Spleen (tissue), 11 donors: ENCODE measurements at regions not wholly inside any gene's neighbourhood (a gene's known extent, or its start where the extent isn't known, plus 50 kb on each side); places are given as distances from the start of the nearest gene placed in this dataset.

Experiments used
- DNase-seq: peaks from one replicate; pipeline ENCODE4 v3.0.0-alpha.2; 2020
- H3K27ac ChIP-seq, 8 donors: fragments of 200-600 bp; sonication (generic) in 7 of 8; 1 replicate in 4 of 8; 2 replicates in 4 of 8; pipeline versions ENCODE4 v1.5.0 to v1.8.0; 2016 to 2021; ENCODE audit warnings: inconsistent platforms in 4 of 8, mild to moderate bottlenecking in 4 of 8, moderate library complexity in 1 of 8
- H3K27me3 ChIP-seq, 7 donors: fragments of 200-600 bp; sonication (generic) in 6 of 7; replicated peaks in 1 of 7; 1 replicate in 4 of 7; 2 replicates in 3 of 7; pipeline versions ENCODE4 v1.5.0 to v1.8.0; 2016 to 2021; ENCODE audit warnings: inconsistent platforms in 3 of 7, mild to moderate bottlenecking in 1 of 7
- H3K36me3 ChIP-seq, 6 donors: fragments of 200-600 bp; sonication (generic) in 5 of 6; 1 replicate in 4 of 6; 2 replicates in 2 of 6; pipeline versions ENCODE4 v1.5.0 to v1.8.0; 2016 to 2021; ENCODE audit warnings: inconsistent platforms in 2 of 6
- H3K4me1 ChIP-seq, 6 donors: fragments of 200-600 bp; sonication (generic) in 5 of 6; 1 replicate in 3 of 6; 2 replicates in 3 of 6; pipeline versions ENCODE4 v1.5.0 to v1.8.0; 2016 to 2021; ENCODE audit warnings: inconsistent platforms in 3 of 6
- H3K4me3 ChIP-seq, 8 donors: fragments of 200-600 bp; sonication (generic) in 7 of 8; 1 replicate in 4 of 8; 2 replicates in 4 of 8; pipeline versions ENCODE4 v1.5.0 to v1.8.0; 2016 to 2021; ENCODE audit warnings: inconsistent platforms in 4 of 8, mild to moderate bottlenecking in 4 of 8, moderate library complexity in 2 of 8
- H3K9me3 ChIP-seq, 8 donors: fragments of 200-600 bp; sonication (generic) in 7 of 8; 1 replicate in 4 of 8; 2 replicates in 4 of 8; pipeline versions ENCODE4 v1.5.0 to v1.8.0; 2016 to 2021; ENCODE audit warnings: inconsistent platforms in 4 of 8
- POLR2A ChIP-seq, 3 donors: fragments of 450-650 bp; IDR thresholded peaks; one replicate each; pipeline ENCODE4 v1.5.1; 2017; ENCODE audit warnings: antibody characterized with exemption in 3 of 3, mild to moderate bottlenecking in 1 of 3
- POLR2AphosphoS5 ChIP-seq, 3 donors: sonication (generic); formaldehyde crosslinking; IDR thresholded peaks; one replicate each; pipeline ENCODE4 v1.5.1; 2017; ENCODE audit warnings: antibody characterized with exemption in 3 of 3
- WGBS, 5 donors: extraction: QIAGEN DNeasy Blood & Tissue Kit in 3 of 5; methylation state at CpG; one replicate each; pipeline versions ENCODE4 v1.1.5 to v1.1.7; 2013 to 2018; 5-methylcytosine and 5-hydroxymethylcytosine counted together
- intact Hi-C: fragments of 100-400 bp; cut with DNase I; formaldehyde crosslinking; loops from one replicate; pipeline ENCODE4 v1.15.0; 2023; ENCODE audit warnings: low total_unique reads
- TF ChIP-seq, protein P1 (sequence below), 11 experiments: fragments of 200-600 bp in 7 of 11; fragments of 450-650 bp in 4 of 11; sonication (generic) in 4 of 11; IDR thresholded peaks in 8 of 11; conservative IDR thresholded peaks in 3 of 11; 1 replicate in 7 of 11; 2 replicates in 4 of 11; pipeline versions ENCODE4 v1.4.0 to v1.8.0; 2016 to 2021; ENCODE audit warnings: antibody characterized with exemption in 11 of 11, inconsistent platforms in 4 of 11, mild to moderate bottlenecking in 1 of 11
- donor health status: healthy with polysubstance abuse.
- donor health status: DM: no; HTN: no; CAD: no; lungs with moderate emphysema.
- donor health status: DM: no; HTN: no; CAD: no.
- donor health status: Bipolar disorder and iron deficiency.
- donor health status: healthy.
- donor health status: DM: no; HTN: no; CAD: no.
- donor health status: DM: yes; HTN: yes; CAD: no.

DNA sequence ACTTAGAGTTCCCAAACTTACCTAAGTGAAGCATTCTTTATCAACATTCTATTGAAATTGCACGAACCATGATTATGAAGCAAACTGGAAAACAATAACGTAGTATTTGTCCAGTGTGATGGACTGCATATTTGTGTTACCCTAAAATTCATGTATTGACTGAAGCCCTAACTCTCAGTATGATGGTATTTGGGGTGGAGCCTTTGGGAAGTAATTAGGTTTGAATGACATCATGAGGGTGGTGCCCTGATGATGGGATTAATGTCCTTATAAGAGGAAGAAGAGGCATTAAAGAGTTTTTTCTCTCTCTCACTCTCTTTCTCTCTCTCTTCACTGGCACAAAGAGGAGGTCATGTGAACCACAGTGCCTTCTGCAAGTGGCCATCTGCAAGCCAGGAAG is 365.4 kb upstream of the PTGER4 start:
- H3K27ac ChIP-seq, result no peak overlapping the region
- no peak for TF ChIP-seq POLR2AphosphoS5 (IDR thresholded peaks at IDR 0.05)
- TF ChIP-seq POLR2A (IDR thresholded peaks at IDR 0.05), result no peak
- H3K4me1 ChIP-seq, result no peaks in the 10 kb centered on the region
- no peak overlapping the region for H3K4me3 ChIP-seq
- no peak for DNase-seq
- H3K9me3 ChIP-seq, result no peaks in the 10 kb centered on the region
- H3K27me3 ChIP-seq, result no peaks in the 10 kb centered on the region
- 78 to 94% (median 91%) methylated on average over 2 of the region's 2 CpGs for WGBS, 5 donors
- H3K36me3 ChIP-seq, result no peaks in the 10 kb centered on the region
- intact Hi-C loops, result no loop called here

DNA sequence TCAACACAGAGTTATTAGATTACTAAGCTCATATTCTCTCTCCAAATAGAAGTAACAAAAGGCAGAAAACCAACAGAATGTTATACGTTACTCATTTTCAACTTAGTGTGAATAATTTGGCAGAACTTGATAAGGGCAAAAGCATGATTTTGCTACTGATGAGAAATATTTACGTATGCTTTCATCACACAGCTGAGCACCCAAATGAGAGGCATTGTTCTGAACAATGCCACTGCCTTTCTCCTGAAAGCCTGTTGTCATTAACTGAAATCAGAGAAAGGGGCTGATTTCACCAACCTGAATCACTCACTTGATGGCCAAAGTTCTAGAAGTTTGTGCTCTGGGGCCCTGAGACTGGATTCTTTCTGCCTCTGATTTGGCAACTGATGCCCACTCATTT is 367.5 kb upstream of the PTGER4 start:
- 43 to 71% (median 47%) methylated on average over 2 of the region's 2 CpGs for WGBS, 5 donors
- Histone ChIP-seq H3K27ac (no peak overlapping the region), H3K4me1 (no peaks in the 10 kb centered on the region), H3K4me3 (no peak overlapping the region), H3K27me3 (no peaks in the 10 kb centered on the region), H3K36me3 (no peaks in the 10 kb centered on the region), H3K9me3 (no peaks in the 10 kb centered on the region)
- TF ChIP-seq, protein P1, sequence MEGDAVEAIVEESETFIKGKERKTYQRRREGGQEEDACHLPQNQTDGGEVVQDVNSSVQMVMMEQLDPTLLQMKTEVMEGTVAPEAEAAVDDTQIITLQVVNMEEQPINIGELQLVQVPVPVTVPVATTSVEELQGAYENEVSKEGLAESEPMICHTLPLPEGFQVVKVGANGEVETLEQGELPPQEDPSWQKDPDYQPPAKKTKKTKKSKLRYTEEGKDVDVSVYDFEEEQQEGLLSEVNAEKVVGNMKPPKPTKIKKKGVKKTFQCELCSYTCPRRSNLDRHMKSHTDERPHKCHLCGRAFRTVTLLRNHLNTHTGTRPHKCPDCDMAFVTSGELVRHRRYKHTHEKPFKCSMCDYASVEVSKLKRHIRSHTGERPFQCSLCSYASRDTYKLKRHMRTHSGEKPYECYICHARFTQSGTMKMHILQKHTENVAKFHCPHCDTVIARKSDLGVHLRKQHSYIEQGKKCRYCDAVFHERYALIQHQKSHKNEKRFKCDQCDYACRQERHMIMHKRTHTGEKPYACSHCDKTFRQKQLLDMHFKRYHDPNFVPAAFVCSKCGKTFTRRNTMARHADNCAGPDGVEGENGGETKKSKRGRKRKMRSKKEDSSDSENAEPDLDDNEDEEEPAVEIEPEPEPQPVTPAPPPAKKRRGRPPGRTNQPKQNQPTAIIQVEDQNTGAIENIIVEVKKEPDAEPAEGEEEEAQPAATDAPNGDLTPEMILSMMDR (IDR thresholded peaks at IDR 0.05 in 8 of 11, conservative IDR thresholded peaks at IDR 0.05 in 3 of 11), result no peak
- TF ChIP-seq POLR2AphosphoS5 (IDR thresholded peaks at IDR 0.05) (no peak), POLR2A (IDR thresholded peaks at IDR 0.05) (no peak)
- no peak for DNase-seq
- intact Hi-C loops, result no loop called here

- TF ChIP-seq POLR2A (IDR thresholded peaks at IDR 0.05) (no peak), POLR2AphosphoS5 (IDR thresholded peaks at IDR 0.05) (no peak)
- TF ChIP-seq, protein P1 (IDR thresholded peaks at IDR 0.05 in 8 of 11, conservative IDR thresholded peaks at IDR 0.05 in 3 of 11), result no peak
- H3K27me3 ChIP-seq, result no peaks in the 10 kb centered on the region
- intact Hi-C loops, result no loop called here
- no peak overlapping the region for H3K27ac ChIP-seq
- H3K36me3 ChIP-seq, result no peaks in the 10 kb centered on the region
- H3K4me1 ChIP-seq, result no peaks in the 10 kb centered on the region
- no peak for DNase-seq
- WGBS, 5 donors, result 76 to 96% (median 94%) methylated on average over 2 of the region's 2 CpGs
- no peak overlapping the region for H3K4me3 ChIP-seq
- no peaks in the 10 kb centered on the region for H3K9me3 ChIP-seq
These were observed 369.9 kb upstream of the PTGER4 start for GRCh38 chr5:40309851-40310250.

GRCh38 chr5:40308867-40309266 is 370.8 kb upstream of the PTGER4 start:
- no peak for DNase-seq
- Histone ChIP-seq H3K27ac (no peak overlapping the region), H3K36me3 (no peaks in the 10 kb centered on the region), H3K4me3 (no peak overlapping the region), H3K9me3 (no peaks in the 10 kb centered on the region), H3K4me1 (no peaks in the 10 kb centered on the region), H3K27me3 (no peaks in the 10 kb centered on the region)
- intact Hi-C loops, result no loop called here
- no peak for TF ChIP-seq POLR2AphosphoS5 (IDR thresholded peaks at IDR 0.05)
- TF ChIP-seq, protein P1 (IDR thresholded peaks at IDR 0.05 in 8 of 11, conservative IDR thresholded peaks at IDR 0.05 in 3 of 11), result no peak
- no peak for TF ChIP-seq POLR2A (IDR thresholded peaks at IDR 0.05)

DNA sequence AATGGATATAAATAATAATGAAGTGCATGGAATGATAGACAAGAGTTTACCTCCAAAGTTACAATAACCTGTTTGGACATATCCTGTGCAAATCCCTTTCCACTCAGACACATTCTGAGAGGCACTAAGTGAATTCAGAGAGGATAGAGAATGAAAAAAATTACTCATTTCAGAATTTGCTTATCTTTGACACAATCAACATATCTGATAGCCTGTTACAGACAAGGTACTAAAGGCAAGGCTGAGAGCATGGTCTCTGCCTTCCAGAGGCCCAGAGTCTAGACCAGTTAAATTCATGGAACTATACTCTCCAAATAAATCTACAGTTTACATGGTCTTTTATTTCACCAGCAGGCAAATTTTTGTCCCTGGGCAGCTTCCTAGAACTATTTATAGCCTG is 371.8 kb upstream of the PTGER4 start:
- Histone ChIP-seq H3K4me3 (no peak overlapping the region), H3K36me3 (no peaks in the 10 kb centered on the region), H3K27me3 (no peaks in the 10 kb centered on the region), H3K27ac (no peak overlapping the region), H3K9me3 (no peaks in the 10 kb centered on the region), H3K4me1 (no peaks in the 10 kb centered on the region)
- DNase-seq, result no peak
- TF ChIP-seq POLR2A (IDR thresholded peaks at IDR 0.05), result no peak
- TF ChIP-seq POLR2AphosphoS5 (IDR thresholded peaks at IDR 0.05), result no peak
- TF ChIP-seq, protein P1 (IDR thresholded peaks at IDR 0.05 in 8 of 11, conservative IDR thresholded peaks at IDR 0.05 in 3 of 11), result no peak
- intact Hi-C loops, result no loop called here
